Gastroesophageal sphincter (tissue), 4 donors: ENCODE measurements at regions not wholly inside any gene's neighbourhood (a gene's known extent, or its start where the extent isn't known, plus 50 kb on each side); places are given as distances from the start of the nearest gene placed in this dataset.

Source experiments
- ATAC-seq: fragments of 150-250 bp; one replicate; pipeline ENCODE4 v1.9.1; 2016; ENCODE audit warnings: mild to moderate bottlenecking, moderate library complexity
- H3K27ac ChIP-seq, 4 donors: fragments of 200-600 bp; sonication (generic) in 3 of 4; 1 replicate in 3 of 4; 2 replicates in 1 of 4; pipeline ENCODE4 v1.5.1; 2016 to 2019
- H3K27me3 ChIP-seq: fragments of 200-600 bp; sonication (generic); one replicate; pipeline ENCODE4 v1.5.1; 2019
- H3K36me3 ChIP-seq, 2 donors: fragments of 200-600 bp; sonication (generic); one replicate each; pipeline ENCODE4 v1.5.1; 2019; ENCODE audit warnings: control low read depth in 1 of 2
- H3K4me1 ChIP-seq, 3 donors: fragments of 200-600 bp; sonication (generic); 1 replicate in 2 of 3; 2 replicates in 1 of 3; pipeline ENCODE4 v1.5.1; 2016 to 2019; ENCODE audit warnings: control low read depth in 2 of 3
- H3K4me3 ChIP-seq, 2 donors: fragments of 200-600 bp; sonication (generic); one replicate each; pipeline ENCODE4 v1.5.1; 2019; ENCODE audit warnings: mild to moderate bottlenecking in 1 of 2, moderate library complexity in 1 of 2
- H3K9me3 ChIP-seq, 3 donors: fragments of 200-600 bp; sonication (generic); one replicate each; pipeline ENCODE4 v1.5.1; 2017 to 2019; ENCODE audit warnings: control low read depth in 2 of 3
- EP300 ChIP-seq: sonication (generic); formaldehyde crosslinking; IDR thresholded peaks from one replicate; pipeline ENCODE4 v1.6.1; 2017; ENCODE audit warnings: antibody characterized with exemption, mild to moderate bottlenecking
- POLR2A ChIP-seq, 2 donors: fragments of 450-650 bp; IDR thresholded peaks; one replicate each; pipeline ENCODE4 v1.6.1; 2017; ENCODE audit warnings: antibody characterized with exemption in 2 of 2, mild to moderate bottlenecking in 2 of 2, moderate library complexity in 1 of 2
- POLR2AphosphoS5 ChIP-seq: sonication (generic); formaldehyde crosslinking; IDR thresholded peaks from one replicate; pipeline ENCODE4 v1.6.1; 2017; ENCODE audit warnings: antibody characterized with exemption
- WGBS, 2 donors: methylation state at CpG; one replicate each; pipeline ENCODE4 v1.1.5; 2018; ENCODE audit warnings: low coverage in 1 of 2; 5-methylcytosine and 5-hydroxymethylcytosine counted together
- TF ChIP-seq, protein P1 (sequence below), 4 experiments: fragments of 200-600 bp in 2 of 4; fragments of 450-650 bp in 2 of 4; sonication (generic) in 1 of 4; IDR thresholded peaks; one replicate each; pipeline ENCODE4 v1.5.1; 2017 to 2019; ENCODE audit warnings: antibody characterized with exemption in 4 of 4, mild to moderate bottlenecking in 2 of 4, moderate library complexity in 2 of 4

DNA sequence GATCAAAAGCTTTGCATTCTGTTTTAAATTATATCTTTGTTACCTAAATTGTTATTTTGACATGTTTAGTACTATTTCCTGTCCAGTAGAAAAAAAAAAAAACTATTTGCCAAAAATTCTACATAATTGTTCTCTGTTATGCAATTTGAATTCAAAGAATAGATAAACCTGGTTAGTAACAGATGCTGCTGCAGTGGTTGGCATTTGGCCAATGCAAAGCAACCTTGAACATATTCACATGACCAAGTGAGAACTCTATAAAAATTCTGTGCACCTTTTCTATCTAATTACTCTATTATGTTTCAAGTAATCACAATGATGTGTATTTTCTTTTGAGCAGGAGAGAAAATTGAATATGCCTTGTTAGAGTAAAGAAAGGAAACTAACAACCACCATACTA lies 1473.4 kb downstream of the RPA4 start:
- no peak for TF ChIP-seq POLR2A (IDR thresholded peaks at IDR 0.05)
- no peak for TF ChIP-seq POLR2AphosphoS5
- no peak for TF ChIP-seq EP300
- TF ChIP-seq, protein P1, sequence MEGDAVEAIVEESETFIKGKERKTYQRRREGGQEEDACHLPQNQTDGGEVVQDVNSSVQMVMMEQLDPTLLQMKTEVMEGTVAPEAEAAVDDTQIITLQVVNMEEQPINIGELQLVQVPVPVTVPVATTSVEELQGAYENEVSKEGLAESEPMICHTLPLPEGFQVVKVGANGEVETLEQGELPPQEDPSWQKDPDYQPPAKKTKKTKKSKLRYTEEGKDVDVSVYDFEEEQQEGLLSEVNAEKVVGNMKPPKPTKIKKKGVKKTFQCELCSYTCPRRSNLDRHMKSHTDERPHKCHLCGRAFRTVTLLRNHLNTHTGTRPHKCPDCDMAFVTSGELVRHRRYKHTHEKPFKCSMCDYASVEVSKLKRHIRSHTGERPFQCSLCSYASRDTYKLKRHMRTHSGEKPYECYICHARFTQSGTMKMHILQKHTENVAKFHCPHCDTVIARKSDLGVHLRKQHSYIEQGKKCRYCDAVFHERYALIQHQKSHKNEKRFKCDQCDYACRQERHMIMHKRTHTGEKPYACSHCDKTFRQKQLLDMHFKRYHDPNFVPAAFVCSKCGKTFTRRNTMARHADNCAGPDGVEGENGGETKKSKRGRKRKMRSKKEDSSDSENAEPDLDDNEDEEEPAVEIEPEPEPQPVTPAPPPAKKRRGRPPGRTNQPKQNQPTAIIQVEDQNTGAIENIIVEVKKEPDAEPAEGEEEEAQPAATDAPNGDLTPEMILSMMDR (IDR thresholded peaks at IDR 0.05), result no peak
- Histone ChIP-seq H3K4me1 (no peaks in the 10 kb centered on the region), H3K36me3 (no peaks in the 10 kb centered on the region), H3K9me3 (no peaks in the 10 kb centered on the region), H3K4me3 (no peak overlapping the region), H3K27me3 (no peaks in the 10 kb centered on the region), H3K27ac (no peak overlapping the region)
- no peak for ATAC-seq

DNA sequence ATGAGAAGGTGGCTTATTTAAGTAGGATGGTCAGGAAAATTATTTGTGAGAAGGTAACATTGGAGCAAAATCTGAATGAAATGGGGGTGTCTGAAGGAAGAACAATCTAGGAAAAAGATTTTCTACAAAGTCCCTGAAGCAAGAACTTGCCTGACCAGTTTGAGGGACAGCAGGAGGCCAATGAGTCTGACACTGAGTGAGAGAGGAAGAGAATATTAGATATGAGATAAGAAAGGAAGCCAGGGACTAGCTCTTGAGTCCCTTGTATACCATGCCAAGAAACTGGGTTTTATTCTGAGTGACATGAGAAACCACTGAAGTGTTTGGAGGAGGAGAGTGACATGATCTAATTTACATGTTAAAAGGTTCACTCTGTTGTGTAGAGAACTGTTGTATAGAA lies 1478.9 kb downstream of the RPA4 start:
- TF ChIP-seq, protein P1 (IDR thresholded peaks at IDR 0.05), result no peak
- TF ChIP-seq EP300, result no peak
- Histone ChIP-seq H3K4me1 (no peaks in the 10 kb centered on the region), H3K4me3 (no peak overlapping the region), H3K9me3 (no peaks in the 10 kb centered on the region), H3K36me3 (no peaks in the 10 kb centered on the region), H3K27ac (no peak overlapping the region), H3K27me3 (no peaks in the 10 kb centered on the region)
- ATAC-seq, result no peak

DNA sequence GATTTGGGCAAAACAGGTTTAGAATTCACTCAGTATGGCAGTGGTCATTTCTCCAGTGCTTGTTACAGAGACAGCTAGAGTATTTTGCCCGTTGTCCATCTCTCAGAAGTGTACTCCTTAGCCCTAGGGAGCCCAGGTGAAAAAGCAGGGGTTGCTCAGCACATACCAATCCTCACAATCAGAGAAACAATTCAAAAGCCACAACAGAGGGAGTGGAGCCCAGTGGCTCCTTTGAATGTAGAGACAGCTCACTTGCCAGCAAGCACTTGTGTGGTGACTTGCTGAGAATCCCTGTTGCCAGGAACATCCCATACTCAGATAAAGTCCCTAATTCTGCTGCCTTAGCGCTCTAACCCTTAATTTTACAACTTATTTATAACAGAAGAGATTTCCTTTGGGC lies 1488.3 kb downstream of the RPA4 start:
- no peak for ATAC-seq
- no peaks in the 10 kb centered on the region for H3K4me1 ChIP-seq
- no peak overlapping the region for H3K27ac ChIP-seq
- H3K9me3 ChIP-seq, result no peaks in the 10 kb centered on the region
- TF ChIP-seq, protein P1 (IDR thresholded peaks at IDR 0.05), result no peak
- no peak for TF ChIP-seq EP300
- TF ChIP-seq POLR2AphosphoS5, result no peak
- TF ChIP-seq POLR2A (IDR thresholded peaks at IDR 0.05), result no peak
- no peaks in the 10 kb centered on the region for H3K27me3 ChIP-seq
- no peak overlapping the region for H3K4me3 ChIP-seq
- 71 to 100% methylated on average over 1 to 2 of the region's 2 CpGs for WGBS, 2 donors
- no peaks in the 10 kb centered on the region for H3K36me3 ChIP-seq

DNA sequence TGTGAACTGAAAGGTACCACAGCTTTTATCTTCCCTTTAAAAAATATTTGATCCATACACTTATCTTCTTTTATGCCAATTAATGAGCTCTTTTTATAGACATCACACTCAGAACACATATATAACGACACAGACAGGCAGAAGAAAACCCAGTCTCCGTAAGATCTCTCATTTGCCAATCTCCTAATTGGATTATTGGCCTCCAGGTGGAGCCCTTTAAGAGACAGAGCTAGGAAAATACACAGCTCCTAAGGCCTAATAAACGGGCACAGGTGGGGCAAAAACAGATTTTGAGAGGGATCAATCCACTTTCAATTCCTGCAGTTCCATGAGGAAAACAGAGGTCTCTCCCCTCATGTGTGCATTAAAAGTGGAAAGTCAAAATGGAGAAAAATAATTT lies 1495.4 kb downstream of the RPA4 start:
- TF ChIP-seq EP300, result no peak
- no peak for TF ChIP-seq POLR2A (IDR thresholded peaks at IDR 0.05)
- no peak for TF ChIP-seq POLR2AphosphoS5
- TF ChIP-seq, protein P1 (IDR thresholded peaks at IDR 0.05), result no peak
- Histone ChIP-seq H3K27me3 (no peaks in the 10 kb centered on the region), H3K4me3 (no peak overlapping the region), H3K9me3 (no peaks in the 10 kb centered on the region), H3K36me3 (no peaks in the 10 kb centered on the region), H3K27ac (no peak overlapping the region), H3K4me1 (no peaks in the 10 kb centered on the region)
- ATAC-seq, result no peak
- 59 to 72% methylated on average over 2 to 3 of the region's 3 CpGs for WGBS, 2 donors

DNA sequence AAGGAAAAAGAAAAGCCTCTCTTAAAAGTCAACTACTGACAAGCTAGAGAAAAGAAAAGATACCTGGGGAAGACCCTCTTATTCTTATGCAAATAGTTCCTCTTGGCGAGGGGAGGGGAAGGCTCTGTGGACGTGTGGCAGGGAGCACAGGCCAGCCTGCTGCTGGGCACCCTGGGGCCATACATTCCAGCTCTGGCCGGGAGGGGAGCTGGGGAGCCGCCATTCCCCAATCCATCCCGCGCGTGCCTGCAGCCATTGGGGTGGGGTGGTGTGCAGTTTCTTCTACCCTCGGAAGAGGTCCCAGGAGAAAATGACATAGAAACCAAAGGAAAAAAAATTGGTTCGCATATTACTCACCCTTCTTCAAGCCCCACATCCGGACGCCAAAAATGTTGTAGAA lies 1496.4 kb downstream of the RPA4 start:
- TF ChIP-seq, protein P1 (IDR thresholded peaks at IDR 0.05), result no peak
- no peak for TF ChIP-seq POLR2AphosphoS5
- TF ChIP-seq EP300, result no peak
- TF ChIP-seq POLR2A (IDR thresholded peaks at IDR 0.05), result no peak
- Histone ChIP-seq H3K4me3 (no peak overlapping the region), H3K27me3 (no peaks in the 10 kb centered on the region), H3K36me3 (no peaks in the 10 kb centered on the region), H3K9me3 (no peaks in the 10 kb centered on the region), H3K4me1 (no peaks in the 10 kb centered on the region), H3K27ac (no peak overlapping the region)
- 59% methylated on average over 4 of the region's 11 CpGs; no CpG with 5 or more reads in 1 of the 2 donors for WGBS, 2 donors
- no peak for ATAC-seq
